IMR-90 (cell line): ENCODE measurements at regions not wholly inside any gene's neighbourhood (a gene's known extent, or its start where the extent isn't known, plus 50 kb on each side); places are given as distances from the start of the nearest gene placed in this dataset.

Source experiments
- ATAC-seq: fragments of 200-7000 bp; cut with Tn5 transposase; 2 replicates; pipeline ENCODE4 v1.9.1; 2020; ENCODE audit warnings: low read depth, mild to moderate bottlenecking, moderate library complexity
- BruUV-seq: library from RNA; stranded (reverse); fragments of 400-500 nt; replicated peaks from 2 replicates; lab custom pipeline; 2021; lab: Mats Ljungman, UMichigan
- CTCF ChIA-PET: fragments of 300-600 bp; formaldehyde crosslinking; extraction: SDS; loops from one replicate; lab custom pipeline; 2021; ENCODE audit warnings: antibody characterized with exemption; lab: Yijun Ruan, JAX
- POLR2A ChIA-PET: fragments of 300-600 bp; sonication (Branson Sonifier 250); formaldehyde crosslinking; loops from one replicate; lab custom pipeline; 2022; ENCODE audit warnings: antibody characterized with exemption; ENCODE audit not compliant: unreplicated experiment; lab: Charles Lee
- DNase-seq: peaks from one replicate; pipeline ENCODE4 v3.0.0; 2013
- H2AFZ ChIP-seq: replicated peaks from 2 replicates; pipeline ENCODE3; 2013; ENCODE audit warnings: low read length, mild to moderate bottlenecking; ENCODE audit not compliant: poor library complexity
- H2AK5ac ChIP-seq: 2 replicates; pipeline ENCODE4 v1.6.1; 2013; ENCODE audit warnings: low read depth, low read length, inconsistent platforms
- H2AK9ac ChIP-seq: replicated peaks from 2 replicates; pipeline ENCODE3; 2013; ENCODE audit warnings: mild to moderate bottlenecking, low read depth, low read length, moderate library complexity; ENCODE audit not compliant: poor library complexity
- H2BK120ac ChIP-seq: 2 replicates; pipeline ENCODE4 v1.6.1; 2013; ENCODE audit warnings: low read depth, low read length, inconsistent platforms
- H2BK15ac ChIP-seq: 3 replicates; pipeline ENCODE4 v1.6.1; 2013; ENCODE audit warnings: low read depth, low read length, inconsistent platforms
- H2BK20ac ChIP-seq: 2 replicates; pipeline ENCODE4 v1.6.1; 2013; ENCODE audit warnings: low read depth, mild to moderate bottlenecking, inconsistent platforms, low read length, moderate library complexity
- H2BK5ac ChIP-seq: 2 replicates; pipeline ENCODE4 v1.6.1; 2013; ENCODE audit warnings: mild to moderate bottlenecking, low read depth, low read length, inconsistent platforms; ENCODE audit not compliant: poor library complexity, severe bottlenecking
- H3K14ac ChIP-seq: replicated peaks from 2 replicates; pipeline ENCODE4 v1.6.1; 2013; ENCODE audit warnings: low read depth, low read length, inconsistent platforms
- H3K18ac ChIP-seq: 2 replicates; pipeline ENCODE4 v1.6.1; 2013; ENCODE audit warnings: low read depth, low read length, control low read depth
- H3K23ac ChIP-seq: 2 replicates; pipeline ENCODE4 v1.6.1; 2013; ENCODE audit warnings: low read depth, low read length, inconsistent platforms
- H3K27ac ChIP-seq: 2 replicates; pipeline ENCODE4 v1.5.1; 2013; ENCODE audit warnings: mild to moderate bottlenecking, control low read depth, low read length; ENCODE audit not compliant: insufficient read depth
- H3K27me3 ChIP-seq: 2 replicates; pipeline ENCODE4 v1.6.1; 2013; ENCODE audit warnings: low read length; ENCODE audit not compliant: control insufficient read depth, insufficient read depth
- H3K36me3 ChIP-seq: 2 replicates; pipeline ENCODE4 v1.6.1; 2013; ENCODE audit warnings: low read length, mixed read lengths; ENCODE audit not compliant: control insufficient read depth, insufficient read depth
- H3K4ac ChIP-seq: 2 replicates; pipeline ENCODE4 v1.6.1; 2013; ENCODE audit warnings: low read depth, low read length, inconsistent platforms
- H3K4me1 ChIP-seq: 2 replicates; pipeline ENCODE4 v1.6.1; 2013; ENCODE audit warnings: low read length, mixed read lengths; ENCODE audit not compliant: control insufficient read depth, insufficient read depth
- H3K4me2 ChIP-seq: 2 replicates; pipeline ENCODE4 v1.6.1; 2013; ENCODE audit warnings: low read depth, mild to moderate bottlenecking, control low read depth, low read length, moderate library complexity
- H3K4me3 ChIP-seq: 2 replicates; pipeline ENCODE4 v1.5.1; 2013; ENCODE audit warnings: low read depth, mild to moderate bottlenecking, control low read depth, low read length, moderate library complexity; ENCODE audit not compliant: insufficient read depth
- H3K56ac ChIP-seq: 2 replicates; pipeline ENCODE4 v1.6.1; 2013; ENCODE audit warnings: low read length, inconsistent platforms; ENCODE audit not compliant: insufficient read depth; ENCODE audit errors: extremely low read depth
- H3K79me1 ChIP-seq, 2 experiments: 2 replicates each; pipeline ENCODE4 v1.6.1; 2013; ENCODE audit warnings: low read length in 2 of 2, inconsistent platforms in 1 of 2, low read depth in 1 of 2
- H3K9ac ChIP-seq: 2 replicates; pipeline ENCODE4 v1.6.1; 2013; ENCODE audit warnings: low read depth, low read length, control low read depth
- H3K9me1 ChIP-seq: 2 replicates; pipeline ENCODE4 v1.6.1; 2013; ENCODE audit warnings: low read length, inconsistent platforms; ENCODE audit not compliant: insufficient read depth
- H3K9me3 ChIP-seq: 2 replicates; pipeline ENCODE4 v1.6.1; 2013; ENCODE audit warnings: low read length; ENCODE audit not compliant: control insufficient read depth, insufficient read depth
- H4K20me1 ChIP-seq: 2 replicates; pipeline ENCODE4 v1.6.1; 2013; ENCODE audit warnings: low read length, inconsistent platforms; ENCODE audit not compliant: insufficient read depth
- H4K5ac ChIP-seq: 2 replicates; pipeline ENCODE4 v1.6.1; 2013; ENCODE audit warnings: mild to moderate bottlenecking, low read depth, low read length, control low read depth
- H4K8ac ChIP-seq, 2 experiments: 2 replicates each; pipeline ENCODE4 v1.6.1; 2013; ENCODE audit warnings: low read depth in 2 of 2, low read length in 2 of 2, control low read depth in 1 of 2, inconsistent platforms in 1 of 2
- H4K91ac ChIP-seq: 2 replicates; pipeline ENCODE4 v1.6.1; 2013; ENCODE audit warnings: low read depth, low read length, inconsistent platforms; ENCODE audit not compliant: insufficient read depth
- CTCF ChIP-seq: conservative IDR thresholded peaks from 2 replicates; pipeline ENCODE4 v1.5.1; 2012; ENCODE audit warnings: mild to moderate bottlenecking, low read depth, low read length, improper control_type of control experiment
- MAFK ChIP-seq: IDR thresholded peaks from 2 replicates; pipeline ENCODE4 v1.6.1; 2012; ENCODE audit warnings: low read depth, low read length, improper control_type of control experiment
- MXI1 ChIP-seq: IDR thresholded peaks from 2 replicates; pipeline ENCODE4 v1.6.1; 2012; ENCODE audit warnings: low read depth, mild to moderate bottlenecking, low read length, moderate library complexity, borderline replicate concordance
- WGBS, 2 experiments: methylation state at CpG; one replicate each; pipeline versions ENCODE4 v1.1.5 to v1.1.7; 2013; ENCODE audit warnings: missing lambda C conversion rate in 2 of 2; ENCODE audit not compliant: insufficient read length in 1 of 2; ENCODE audit errors: extremely low coverage in 2 of 2; 5-methylcytosine and 5-hydroxymethylcytosine counted together
- dilution Hi-C: fragments of 300-500 bp; cut with HindIII; formaldehyde crosslinking; loops from one replicate; pipeline ENCODE4 v1.14.3; 2018; ENCODE audit warnings: low sequenced_read_pairs; ENCODE audit not compliant: unreplicated experiment
- in situ Hi-C: fragments of 300-500 bp; cut with MboI; formaldehyde crosslinking; loops from 3 replicates; pipeline ENCODE4 v1.14.3; 2019; ENCODE audit warnings: low sequenced_read_pairs, inconsistent platforms, mixed read lengths
- intact Hi-C: fragments of 100-400 bp; cut with micrococcal nuclease; formaldehyde crosslinking; loops from 2 replicates; pipeline ENCODE4 v1.10.0; 2022

GRCh38 chr14:81710232-81710845 is 176.7 kb upstream of the SEL1L start:
- no peak for ATAC-seq
- CTCF ChIA-PET: interaction anchor here (1.3 kb wide), 1 partner anchor 17 kb away, joined by 3 read pairs; no protein-coding TSS in a partner anchor
- no CpG with 5 or more reads among the region's 2 CpGs for WGBS, 2 experiments

More at GRCh38 chr14:81710232-81710845, 176.7 kb upstream of the SEL1L start:
- Histone ChIP-seq H4K5ac (no peak overlapping the region), H3K56ac (no peak overlapping the region), H3K23ac (no peak overlapping the region), H2BK15ac (no peak overlapping the region), H3K9me3 (peaks cover 14% of the 10 kb centered on the region), H4K20me1 (no peaks in the 10 kb centered on the region), H3K4me3 (no peak overlapping the region), H3K9ac (no peak overlapping the region), H2AK5ac (no peak overlapping the region), H3K4me1 (no peaks in the 10 kb centered on the region), H3K27ac (no peak overlapping the region), H3K4me2 (no peak overlapping the region), H4K8ac (no peak overlapping the region), H3K36me3 (no peaks in the 10 kb centered on the region), H2BK20ac (no peak overlapping the region), H3K27me3 (no peaks in the 10 kb centered on the region), H3K9me1 (no peaks in the 10 kb centered on the region), H2AK9ac (no peak overlapping the region), H4K91ac (no peak overlapping the region), H3K18ac (no peak overlapping the region), H3K14ac (no peak overlapping the region), H3K4ac (no peak overlapping the region), H2AFZ (no peak overlapping the region), H2BK5ac (no peak overlapping the region), H3K79me1 (no peaks in the 10 kb centered on the region), H2BK120ac (no peak overlapping the region)
- BruUV-seq: no TSS peak
- POLR2A ChIA-PET: no interaction called here
- dilution Hi-C loops (no loop called here), intact Hi-C loops (no loop called here), in situ Hi-C loops (no loop called here)
- TF ChIP-seq MAFK (no peak), MXI1 (no peak), CTCF (0 out of 2 replicates have a peak, but pooled peaks have one; percentile 8)
- DNase-seq: peak; percentile 1
